Stomach (tissue), 8 donors: ENCODE measurements at regions not wholly inside any gene's neighbourhood (a gene's known extent, or its start where the extent isn't known, plus 50 kb on each side); places are given as distances from the start of the nearest gene placed in this dataset.

ENCODE experiments used
- DNase-seq, 2 donors: peaks; one replicate each; pipeline versions ENCODE4 v3.0.0 to v3.0.0-alpha.2; 2013 to 2019
- H3K27ac ChIP-seq, 5 donors: fragments of 200-600 bp in 4 of 5; sonication (generic) in 4 of 5; one replicate each; pipeline ENCODE4 v1.5.1; 2013 to 2019; ENCODE audit warnings: mild to moderate bottlenecking in 1 of 5, moderate library complexity in 1 of 5
- H3K27me3 ChIP-seq, 3 donors: fragments of 200-600 bp; sonication (generic); one replicate each; pipeline ENCODE4 v1.5.1; 2017 to 2019; ENCODE audit warnings: mixed run types in 1 of 3
- H3K36me3 ChIP-seq, 4 donors: fragments of 200-600 bp; sonication (generic); 1 replicate in 3 of 4; 2 replicates in 1 of 4; pipeline ENCODE4 v1.5.1; 2016 to 2019
- H3K4me1 ChIP-seq, 4 donors: fragments of 200-600 bp; sonication (generic); one replicate each; pipeline ENCODE4 v1.5.1; 2016 to 2019
- H3K4me3 ChIP-seq, 4 donors: fragments of 200-600 bp; sonication (generic) in 3 of 4; one replicate each; pipeline ENCODE4 v1.5.1; 2016 to 2019; ENCODE audit warnings: mild to moderate bottlenecking in 1 of 4
- H3K9me3 ChIP-seq, 4 donors: fragments of 200-600 bp; sonication (generic); one replicate each; pipeline ENCODE4 v1.5.1; 2016 to 2019
- CTCF ChIP-seq, 7 experiments: fragments of 450-650 bp in 4 of 7; fragments of 200-600 bp in 3 of 7; sonication (generic) in 3 of 7; IDR thresholded peaks; one replicate each; pipeline ENCODE4 v1.5.1; 2016 to 2019; ENCODE audit warnings: antibody characterized with exemption in 7 of 7, control low read depth in 2 of 7, mild to moderate bottlenecking in 1 of 7
- EP300 ChIP-seq: sonication (generic); formaldehyde crosslinking; IDR thresholded peaks from one replicate; pipeline ENCODE4 v1.6.1; 2017; ENCODE audit warnings: antibody characterized with exemption
- POLR2A ChIP-seq, 4 donors: fragments of 450-650 bp; IDR thresholded peaks; one replicate each; pipeline ENCODE4 v1.6.1; 2016; ENCODE audit warnings: antibody characterized with exemption in 4 of 4, control low read depth in 2 of 4, mild to moderate bottlenecking in 1 of 4, moderate library complexity in 1 of 4
- POLR2AphosphoS5 ChIP-seq, 3 donors: sonication (generic); formaldehyde crosslinking; IDR thresholded peaks; one replicate each; pipeline ENCODE4 v1.6.1; 2016; ENCODE audit warnings: antibody characterized with exemption in 3 of 3
- WGBS, 5 donors: extraction: QIAGEN DNeasy Blood & Tissue Kit in 3 of 5; methylation state at CpG; one replicate each; pipeline versions ENCODE4 v1.1.5 to v1.1.7; 2013 to 2018; 5-methylcytosine and 5-hydroxymethylcytosine counted together
- intact Hi-C: fragments of 100-400 bp; cut with DNase I; formaldehyde crosslinking; loops from one replicate; pipeline ENCODE4 v1.15.1; 2023; ENCODE audit warnings: low total_unique reads
- donor health status: healthy with polysubstance abuse.
- donor health status: Bipolar disorder and iron deficiency.
- donor health status: healthy.

- Histone ChIP-seq H3K9me3 (peaks cover 0 to 15% (median 4%) of the 10 kb centered on the region in 4 donors), H3K36me3 (no peaks in the 10 kb centered on the region), H3K27me3 (no peaks in the 10 kb centered on the region), H3K27ac (no peak overlapping the region), H3K4me1 (no peaks in the 10 kb centered on the region), H3K4me3 (no peak overlapping the region)
- no peak for DNase-seq
- intact Hi-C loops: no loop called here
- WGBS, 5 donors: 50 to 66% (median 62%) methylated on average over 2 of the region's 2 CpGs
- TF ChIP-seq EP300: no peak
- no peak for TF ChIP-seq POLR2AphosphoS5 (IDR thresholded peaks at IDR 0.05)
- TF ChIP-seq CTCF (IDR thresholded peaks at IDR 0.05): no peak
- no peak for TF ChIP-seq POLR2A (IDR thresholded peaks at IDR 0.05)
Measured at GRCh38 chr5:28914297-28914696, 1875.9 kb upstream of the CDH9 start.

- Histone ChIP-seq H3K4me1 (no peaks in the 10 kb centered on the region), H3K9me3 (no peaks in the 10 kb centered on the region), H3K27ac (no peak overlapping the region), H3K27me3 (no peaks in the 10 kb centered on the region), H3K4me3 (no peak overlapping the region), H3K36me3 (no peaks in the 10 kb centered on the region)
- no peak for TF ChIP-seq CTCF (IDR thresholded peaks at IDR 0.05)
- no peak for TF ChIP-seq POLR2AphosphoS5 (IDR thresholded peaks at IDR 0.05)
- no peak for TF ChIP-seq EP300
- no peak for TF ChIP-seq POLR2A (IDR thresholded peaks at IDR 0.05)
- no peak for DNase-seq
- intact Hi-C loops: no loop called here
Measured at GRCh38 chr5:28903643-28904042, 1865.3 kb upstream of the CDH9 start.

GRCh38 chr5:28896949-28897348 is 1858.6 kb upstream of the CDH9 start:
- intact Hi-C loops: no loop called here

GRCh38 chr5:28880936-28881335 is 1842.5 kb upstream of the CDH9 start:
- H3K4me3 ChIP-seq: no peak overlapping the region
- H3K9me3 ChIP-seq: peaks cover 0 to 20% (median 8%) of the 10 kb centered on the region in 4 donors
- H3K27ac ChIP-seq: no peak overlapping the region
- TF ChIP-seq EP300: no peak
- TF ChIP-seq CTCF (IDR thresholded peaks at IDR 0.05): no peak
- TF ChIP-seq POLR2A (IDR thresholded peaks at IDR 0.05): no peak
- TF ChIP-seq POLR2AphosphoS5 (IDR thresholded peaks at IDR 0.05): no peak
- no peak for DNase-seq
- H3K4me1 ChIP-seq: no peaks in the 10 kb centered on the region
- no peaks in the 10 kb centered on the region for H3K36me3 ChIP-seq
- intact Hi-C loops: no loop called here
- WGBS, 5 donors: 71 to 94% (median 85%) methylated on average over 1 of the region's 1 CpG
- no peaks in the 10 kb centered on the region for H3K27me3 ChIP-seq

More at GRCh38 chr5:28896949-28897348, 1858.6 kb upstream of the CDH9 start:
- H3K9me3 ChIP-seq: no peaks in the 10 kb centered on the region
- H3K36me3 ChIP-seq: no peaks in the 10 kb centered on the region
- H3K4me1 ChIP-seq: no peaks in the 10 kb centered on the region
- DNase-seq: peak in 1 of 2 donors; percentile 8
- H3K4me3 ChIP-seq: no peak overlapping the region
- TF ChIP-seq POLR2A (IDR thresholded peaks at IDR 0.05) (no peak), CTCF (IDR thresholded peaks at IDR 0.05) (no peak)
- H3K27ac ChIP-seq: no peak overlapping the region
- no peaks in the 10 kb centered on the region for H3K27me3 ChIP-seq

- H3K9me3 ChIP-seq: peaks cover 0 to 16% (median 3%) of the 10 kb centered on the region in 4 donors
- H3K4me1 ChIP-seq: no peaks in the 10 kb centered on the region
- no peak for TF ChIP-seq EP300
- no peak for TF ChIP-seq POLR2AphosphoS5 (IDR thresholded peaks at IDR 0.05)
- TF ChIP-seq POLR2A (IDR thresholded peaks at IDR 0.05): no peak
- no peak for TF ChIP-seq CTCF (IDR thresholded peaks at IDR 0.05)
- H3K27me3 ChIP-seq: no peaks in the 10 kb centered on the region
- no peak overlapping the region for H3K27ac ChIP-seq
- no peak overlapping the region for H3K4me3 ChIP-seq
- DNase-seq: no peak
- intact Hi-C loops: no loop called here
- H3K36me3 ChIP-seq: no peaks in the 10 kb centered on the region
Measured at GRCh38 chr5:28877050-28877449, 1838.7 kb upstream of the CDH9 start.
